ENCODE measurements at regions not wholly inside any gene's neighbourhood (a gene's known extent, or its start where the extent isn't known, plus 50 kb on each side); places are given as distances from the start of the nearest gene placed in this dataset.

- no peak for TF ChIP-seq CTCF (conservative IDR thresholded peaks at IDR 0.05; ENCODE audit: low read length)
- no peak for TF ChIP-seq EZH2phosphoT487 (IDR thresholded peaks at IDR 0.05; ENCODE audit: borderline replicate concordance, low read depth, low read length)
These were observed 497.0 kb upstream of the GRAMD2B start for GRCh38 chr5:125926172-125926571.
